Lung (tissue), 12 donors: ENCODE measurements at regions not wholly inside any gene's neighbourhood (a gene's known extent, or its start where the extent isn't known, plus 50 kb on each side); places are given as distances from the start of the nearest gene placed in this dataset. TPM values are rescaled to one million over a fixed set of nuclear protein-coding genes. Genes with fewer than 3 reads are reported as not detected.

Source experiments
- ATAC-seq: fragments of 200-7000 bp; cut with Tn5 transposase; one replicate; pipeline ENCODE4 v1.9.1; 2020; ENCODE audit warnings: moderate number of reproducible peaks; ENCODE audit not compliant: insufficient read depth, low FRiP score
- DNase-seq, 3 donors: peaks; one replicate each; pipeline ENCODE4 v3.0.0-alpha.2; 2013 to 2017
- H3K27ac ChIP-seq, 2 donors: one replicate each; pipeline ENCODE4 v1.5.1; 2013; ENCODE audit warnings: mild to moderate bottlenecking in 2 of 2, moderate library complexity in 2 of 2, control low read depth in 1 of 2, inconsistent platforms in 1 of 2, low read depth in 1 of 2, low read length in 1 of 2
- H3K27me3 ChIP-seq, 3 donors: one replicate each; pipeline ENCODE4 v1.5.1; 2013; ENCODE audit warnings: low read length in 2 of 3; ENCODE audit not compliant: control insufficient read depth in 3 of 3, insufficient read depth in 3 of 3
- H3K36me3 ChIP-seq, 4 donors: one replicate each; pipeline ENCODE4 v1.5.1; 2013; ENCODE audit warnings: low read length in 4 of 4, mild to moderate bottlenecking in 1 of 4, moderate library complexity in 1 of 4; ENCODE audit not compliant: control insufficient read depth in 4 of 4, insufficient read depth in 4 of 4
- H3K4me1 ChIP-seq, 5 donors: one replicate each; pipeline ENCODE4 v1.5.1; 2013; ENCODE audit warnings: low read length in 5 of 5, mild to moderate bottlenecking in 2 of 5, moderate library complexity in 1 of 5; ENCODE audit not compliant: control insufficient read depth in 5 of 5, insufficient read depth in 5 of 5
- H3K4me3 ChIP-seq: one replicate; pipeline ENCODE4 v1.5.1; 2013; ENCODE audit warnings: mild to moderate bottlenecking, control low read depth, moderate library complexity
- H3K9ac ChIP-seq, 2 donors: one replicate each; pipeline ENCODE4 v1.5.1; 2013; ENCODE audit warnings: low read length in 2 of 2, control low read depth in 1 of 2; ENCODE audit not compliant: insufficient read depth in 1 of 2
- H3K9me3 ChIP-seq, 4 donors: one replicate each; pipeline ENCODE4 v1.5.1; 2013; ENCODE audit warnings: low read length in 3 of 4, mild to moderate bottlenecking in 1 of 4, moderate library complexity in 1 of 4; ENCODE audit not compliant: control insufficient read depth in 4 of 4, insufficient read depth in 3 of 4
- CTCF ChIP-seq: IDR thresholded peaks from 2 replicates; pipeline ENCODE4 v1.5.1; 2012; ENCODE audit warnings: mild to moderate bottlenecking; ENCODE audit errors: control extremely low read depth, extremely low read depth
- WGBS, 2 donors: extraction: QIAGEN DNeasy Blood & Tissue Kit; methylation state at CpG; one replicate each; pipeline ENCODE4 v1.1.7; 2013; 5-methylcytosine and 5-hydroxymethylcytosine counted together
- small RNA-seq: library from RNA; depleted of rRNA; stranded (forward); fragments of <200 nt; gene quantifications from one replicate; pipeline ENCODE3, GENCODE V24; 2014; ENCODE audit warnings: low replicate concordance
- donor health status: control.
- donor health status: control.
- donor health status: Bipolar disorder and iron deficiency.
- donor health status: healthy.
- donor health status: DM: yes; HTN: yes; CAD: no.

- peaks cover 0 to 3% (median 0%) of the 10 kb centered on the region in 5 donors for H3K4me1 ChIP-seq
- H3K27me3 ChIP-seq = no peaks in the 10 kb centered on the region
- TF ChIP-seq CTCF = no peak
- ATAC-seq (peak; percentile 64), DNase-seq (no peak)
- peaks cover 0 to under 1% (median 0%) of the 10 kb centered on the region in 4 donors for H3K36me3 ChIP-seq
- H3K27ac ChIP-seq = no peak overlapping the region
- peaks cover 0 to 1% (median 0%) of the 10 kb centered on the region in 4 donors for H3K9me3 ChIP-seq
- H3K9ac ChIP-seq = no peak overlapping the region
- H3K4me3 ChIP-seq = no peak overlapping the region
- WGBS, 2 donors = 66 to 75% methylated on average over 3 of the region's 3 CpGs
Observed at GRCh38 chr11:122167100-122167499, 51.1 kb upstream of the BLID start.

- Histone ChIP-seq H3K27ac (no peak overlapping the region), H3K4me1 (peaks cover 0 to 9% (median under 1%) of the 10 kb centered on the region in 5 donors), H3K4me3 (no peak overlapping the region), H3K27me3 (no peaks in the 10 kb centered on the region), H3K9me3 (peaks cover 0 to under 1% (median 0%) of the 10 kb centered on the region in 4 donors), H3K36me3 (no peaks in the 10 kb centered on the region), H3K9ac (no peak overlapping the region)
- WGBS, 2 donors = 78 to 89% methylated on average over 7 of the region's 7 CpGs
- TF ChIP-seq CTCF = no peak
- peak in 1 of 3 donors; percentile 23 for DNase-seq
- ATAC-seq = no peak
Observed at GRCh38 chr11:122165607-122166371, 49.8 kb upstream of the BLID start.

Small RNA genes lying in the stretch of these regions (small RNA-seq; reads per million reads assigned to genes)
- gene RNU4ATAC10P = not detected
- gene RNU4ATAC5P = not detected
- not detected for gene RNU6-592P
